OCI-LY3 (cell line): ENCODE measurements at regions not wholly inside any gene's neighbourhood (a gene's known extent, or its start where the extent isn't known, plus 50 kb on each side); places are given as distances from the start of the nearest gene placed in this dataset.
A peak's percentile ranks its signal among the peaks of the same experiment; 100 is the strongest.

Experiments used
- H2AFZ ChIP-seq: fragments of 200-600, 300-600 bp; shearing (Covaris generic); 2 replicates; pipeline ENCODE4 v1.6.0; 2014; ENCODE audit warnings: antibody characterized with exemption, low read depth, low read length
- H3K27ac ChIP-seq: fragments of 200-600, 300-600 bp; sonication (generic); 2 replicates; pipeline ENCODE4 v1.5.1; 2014; ENCODE audit warnings: mild to moderate bottlenecking, low read length, moderate library complexity, mixed read lengths
- H3K27me3 ChIP-seq: fragments of 200-600, 300-600 bp; sonication (generic); 2 replicates; pipeline ENCODE4 v1.6.1; 2014; ENCODE audit warnings: low read depth, low read length, mixed read lengths
- H3K36me3 ChIP-seq: fragments of 200-600, 300-600 bp; sonication (generic); replicated peaks from 2 replicates; pipeline ENCODE3; 2014; ENCODE audit warnings: low read depth, low read length, mixed read lengths
- H3K4me1 ChIP-seq: fragments of 300-600, 200-600 bp; sonication (generic); 2 replicates; pipeline ENCODE4 v1.6.1; 2014; ENCODE audit warnings: low read length, mixed read lengths
- H3K4me2 ChIP-seq: fragments of 200-600, 300-600 bp; sonication (generic); 2 replicates; pipeline ENCODE4 v1.6.1; 2014; ENCODE audit warnings: low read length, mixed read lengths
- H3K4me3 ChIP-seq: fragments of 300-600, 200-600 bp; sonication (generic); 2 replicates; pipeline ENCODE4 v1.5.1; 2014; ENCODE audit warnings: antibody characterized with exemption, mild to moderate bottlenecking, low read length, moderate library complexity
- H3K79me2 ChIP-seq: fragments of 300-600, 200-600 bp; shearing (Covaris generic); 2 replicates; pipeline ENCODE4 v1.6.1; 2014; ENCODE audit warnings: mild to moderate bottlenecking, low read length, mixed read lengths
- H3K9ac ChIP-seq: fragments of 300-600, 200-600 bp; shearing (Covaris generic); 2 replicates; pipeline ENCODE4 v1.6.0; 2014; ENCODE audit warnings: mild to moderate bottlenecking, low read length, moderate library complexity
- H3K9me3 ChIP-seq: fragments of 200-600, 300-600 bp; shearing (Covaris generic); 2 replicates; pipeline ENCODE4 v1.6.1; 2014; ENCODE audit warnings: low read length, mixed read lengths; ENCODE audit not compliant: insufficient read depth
- H4K20me1 ChIP-seq: fragments of 200-600, 300-600 bp; sonication (generic); 2 replicates; pipeline ENCODE4 v1.6.1; 2016; ENCODE audit warnings: low read length, mixed read lengths; ENCODE audit not compliant: insufficient read depth
- EZH2phosphoT487 ChIP-seq: fragments of 200-600 bp; shearing (Covaris generic); IDR thresholded peaks from 2 replicates; pipeline ENCODE4 v1.6.1; 2018; ENCODE audit warnings: antibody characterized with exemption, mixed run types, low read depth
- TF ChIP-seq, protein P1 (sequence below): fragments of 200-600, 300-600 bp; sonication (generic); IDR thresholded peaks from 2 replicates; pipeline ENCODE4 v1.5.1; 2014; ENCODE audit warnings: antibody characterized with exemption, low read length, low read depth

DNA sequence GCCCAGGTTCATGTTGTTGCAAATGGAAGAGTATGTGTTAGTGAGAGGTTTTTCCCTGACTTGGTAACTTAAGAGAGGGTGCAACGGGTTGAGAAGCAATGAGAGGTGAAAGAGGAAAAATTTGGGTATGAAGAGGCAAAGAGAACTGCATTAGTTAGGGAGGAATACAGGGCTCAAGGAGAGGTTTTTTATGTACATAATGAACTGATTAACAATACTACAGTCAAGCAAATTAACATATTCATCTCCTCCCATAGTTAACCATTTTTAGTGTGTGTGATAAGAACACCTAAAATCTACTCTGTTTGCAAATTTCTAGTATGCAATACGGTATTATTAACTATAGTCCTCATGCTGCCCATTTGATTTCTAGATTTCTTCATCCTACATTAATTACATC lies 79.5 kb upstream of the HTR1E start:
- H3K27me3 ChIP-seq: no peaks in the 10 kb centered on the region
- no peaks in the 10 kb centered on the region for H3K79me2 ChIP-seq
- H3K4me1 ChIP-seq: no peaks in the 10 kb centered on the region
- H2AFZ ChIP-seq: no peak overlapping the region
- no peaks in the 10 kb centered on the region for H4K20me1 ChIP-seq
- H3K36me3 ChIP-seq: no peaks in the 10 kb centered on the region
- no peaks in the 10 kb centered on the region for H3K9me3 ChIP-seq
- no peak overlapping the region for H3K4me3 ChIP-seq
- TF ChIP-seq, protein P1, sequence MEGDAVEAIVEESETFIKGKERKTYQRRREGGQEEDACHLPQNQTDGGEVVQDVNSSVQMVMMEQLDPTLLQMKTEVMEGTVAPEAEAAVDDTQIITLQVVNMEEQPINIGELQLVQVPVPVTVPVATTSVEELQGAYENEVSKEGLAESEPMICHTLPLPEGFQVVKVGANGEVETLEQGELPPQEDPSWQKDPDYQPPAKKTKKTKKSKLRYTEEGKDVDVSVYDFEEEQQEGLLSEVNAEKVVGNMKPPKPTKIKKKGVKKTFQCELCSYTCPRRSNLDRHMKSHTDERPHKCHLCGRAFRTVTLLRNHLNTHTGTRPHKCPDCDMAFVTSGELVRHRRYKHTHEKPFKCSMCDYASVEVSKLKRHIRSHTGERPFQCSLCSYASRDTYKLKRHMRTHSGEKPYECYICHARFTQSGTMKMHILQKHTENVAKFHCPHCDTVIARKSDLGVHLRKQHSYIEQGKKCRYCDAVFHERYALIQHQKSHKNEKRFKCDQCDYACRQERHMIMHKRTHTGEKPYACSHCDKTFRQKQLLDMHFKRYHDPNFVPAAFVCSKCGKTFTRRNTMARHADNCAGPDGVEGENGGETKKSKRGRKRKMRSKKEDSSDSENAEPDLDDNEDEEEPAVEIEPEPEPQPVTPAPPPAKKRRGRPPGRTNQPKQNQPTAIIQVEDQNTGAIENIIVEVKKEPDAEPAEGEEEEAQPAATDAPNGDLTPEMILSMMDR: no peak
- no peak for TF ChIP-seq EZH2phosphoT487
- H3K27ac ChIP-seq: no peak overlapping the region
- no peak overlapping the region for H3K4me2 ChIP-seq
- H3K9ac ChIP-seq: no peak overlapping the region

DNA sequence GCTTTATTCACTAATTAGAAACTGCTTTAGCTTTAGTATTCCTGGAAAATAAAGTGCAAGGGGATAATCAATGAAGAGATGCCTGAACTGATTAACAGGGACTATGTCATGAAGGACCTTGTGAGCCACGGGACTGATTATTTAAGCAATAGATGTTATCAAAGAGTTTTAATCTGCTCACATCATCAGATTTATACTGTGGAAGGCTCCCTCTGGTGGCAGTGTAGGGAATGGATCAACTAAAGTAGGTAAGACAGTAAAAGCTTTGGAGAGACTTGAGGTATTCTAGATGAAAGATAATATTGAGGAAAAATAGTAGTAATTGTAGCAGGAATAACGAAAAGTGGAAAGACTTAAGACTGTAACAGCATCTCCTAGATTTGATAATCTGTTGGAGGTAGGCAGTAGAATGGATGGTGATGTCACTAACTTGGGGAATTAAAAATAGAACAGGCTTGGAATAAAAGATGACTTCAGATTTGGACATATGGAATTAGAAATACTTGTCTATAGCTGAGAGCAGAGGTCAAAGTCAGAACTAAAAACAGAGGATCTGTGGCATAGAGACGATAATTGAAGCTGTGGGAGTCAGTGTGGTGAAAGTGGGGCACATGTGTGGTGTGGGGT lies 80.3 kb upstream of the HTR1E start:
- TF ChIP-seq, protein P1: peak; percentile 78
- TF ChIP-seq EZH2phosphoT487: no peak
- H2AFZ ChIP-seq: no peak overlapping the region
- H3K79me2 ChIP-seq: no peaks in the 10 kb centered on the region
- H3K36me3 ChIP-seq: no peaks in the 10 kb centered on the region
- no peaks in the 10 kb centered on the region for H3K27me3 ChIP-seq
- no peaks in the 10 kb centered on the region for H3K9me3 ChIP-seq
- no peaks in the 10 kb centered on the region for H4K20me1 ChIP-seq
- no peak overlapping the region for H3K4me3 ChIP-seq
- no peak overlapping the region for H3K9ac ChIP-seq
- H3K4me1 ChIP-seq: no peaks in the 10 kb centered on the region
- H3K4me2 ChIP-seq: no peak overlapping the region
- no peak overlapping the region for H3K27ac ChIP-seq

- H2AFZ ChIP-seq: no peak overlapping the region
- H3K36me3 ChIP-seq: no peaks in the 10 kb centered on the region
- no peaks in the 10 kb centered on the region for H3K9me3 ChIP-seq
- no peak overlapping the region for H3K9ac ChIP-seq
- H3K4me3 ChIP-seq: no peak overlapping the region
- TF ChIP-seq, protein P1: no peak
- no peak for TF ChIP-seq EZH2phosphoT487
- H4K20me1 ChIP-seq: no peaks in the 10 kb centered on the region
- no peaks in the 10 kb centered on the region for H3K79me2 ChIP-seq
- no peaks in the 10 kb centered on the region for H3K4me1 ChIP-seq
- H3K27me3 ChIP-seq: no peaks in the 10 kb centered on the region
- H3K27ac ChIP-seq: no peak overlapping the region
- H3K4me2 ChIP-seq: no peak overlapping the region
Measured at GRCh38 chr6:86856379-86856778, 80.9 kb upstream of the HTR1E start.

DNA sequence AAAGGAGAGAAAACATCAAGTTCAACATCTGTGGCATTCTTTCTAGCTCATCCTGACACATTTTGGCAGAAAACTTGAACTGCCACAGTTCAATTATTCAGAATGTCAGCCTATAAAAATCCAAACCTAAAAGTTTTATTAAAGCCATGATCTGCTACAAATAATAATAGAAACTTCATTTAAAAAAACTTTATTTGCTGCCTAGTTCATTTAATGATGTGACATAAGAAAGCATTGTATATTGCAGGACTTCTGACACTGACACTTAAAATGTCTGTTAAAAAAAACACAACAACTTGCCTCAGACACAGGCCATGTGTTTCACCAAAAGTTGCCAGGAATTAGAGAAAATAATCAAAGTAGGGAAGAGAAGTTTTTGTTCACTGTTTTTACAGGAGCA lies 88.3 kb upstream of the HTR1E start:
- Histone ChIP-seq H3K9ac (no peak overlapping the region), H2AFZ (no peak overlapping the region), H3K27me3 (no peaks in the 10 kb centered on the region), H3K79me2 (no peaks in the 10 kb centered on the region), H3K4me1 (no peaks in the 10 kb centered on the region), H3K36me3 (no peaks in the 10 kb centered on the region), H4K20me1 (no peaks in the 10 kb centered on the region), H3K4me3 (no peak overlapping the region), H3K4me2 (no peak overlapping the region), H3K9me3 (no peaks in the 10 kb centered on the region), H3K27ac (no peak overlapping the region)
- no peak for TF ChIP-seq EZH2phosphoT487
- TF ChIP-seq, protein P1: no peak
